ENCODE measurements at regions not wholly inside any gene's neighbourhood (a gene's known extent, or its start where the extent isn't known, plus 50 kb on each side); places are given as distances from the start of the nearest gene placed in this dataset.

DNA sequence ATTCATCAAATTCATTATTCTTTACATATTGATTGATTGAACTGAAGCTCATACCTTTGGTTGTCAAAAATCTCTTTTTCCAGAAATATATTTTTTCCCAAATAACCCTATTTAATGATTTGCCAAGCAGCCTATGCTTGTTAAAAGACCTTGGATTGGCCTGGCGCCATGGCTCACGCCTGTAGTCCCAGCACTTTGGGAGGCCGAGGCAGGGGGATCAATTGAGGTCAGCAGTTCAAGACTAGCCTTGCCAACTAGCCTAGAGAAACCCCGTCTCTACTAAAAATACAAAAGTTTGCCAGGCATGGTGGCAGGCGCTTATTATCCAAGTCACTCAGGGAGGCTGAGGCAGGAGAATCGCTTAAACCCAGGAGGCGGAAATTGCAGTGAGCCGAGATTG is 165.1 kb upstream of the MGAT4C start:
- no peak for TF ChIP-seq GLI4 (tag by site-specific recombination; IDR thresholded peaks at IDR 0.05)
- no peak for TF ChIP-seq PRDM4 (tag by site-specific recombination; IDR thresholded peaks at IDR 0.05)
- TF ChIP-seq CTCF (tag by site-specific recombination; IDR thresholded peaks at IDR 0.05): no peak
- no peak for TF ChIP-seq ZNF138 (tag by site-specific recombination; IDR thresholded peaks at IDR 0.05; ENCODE audit: borderline replicate concordance)
- TF ChIP-seq ZFP69B (tag by site-specific recombination; IDR thresholded peaks at IDR 0.05): no peak
- no peak for TF ChIP-seq ZNF510 (tag by site-specific recombination; IDR thresholded peaks at IDR 0.05; ENCODE audit: insufficient replicate concordance)
- no peak for TF ChIP-seq ZBTB26 (tag by site-specific recombination; optimal IDR thresholded peaks at IDR 0.05)
